Esophagus muscularis mucosa (tissue), 4 donors: ENCODE measurements at regions not wholly inside any gene's neighbourhood (a gene's known extent, or its start where the extent isn't known, plus 50 kb on each side); places are given as distances from the start of the nearest gene placed in this dataset.

Experiments
- EP300 ChIP-seq: sonication (generic); formaldehyde crosslinking; IDR thresholded peaks from one replicate; pipeline ENCODE4 v1.6.1; 2017; ENCODE audit warnings: antibody characterized with exemption
- POLR2A ChIP-seq: fragments of 450-650 bp; IDR thresholded peaks from one replicate; pipeline ENCODE4 v1.6.1; 2017; ENCODE audit warnings: antibody characterized with exemption, moderate library complexity, mild to moderate bottlenecking, low read depth
- POLR2AphosphoS5 ChIP-seq, 2 donors: sonication (generic); formaldehyde crosslinking; IDR thresholded peaks; one replicate each; pipeline ENCODE4 v1.6.1; 2017; ENCODE audit warnings: antibody characterized with exemption in 2 of 2
- TF ChIP-seq, protein P1 (sequence below), 3 experiments: fragments of 200-600 bp in 2 of 3; fragments of 450-650 bp in 1 of 3; sonication (generic) in 2 of 3; IDR thresholded peaks; one replicate each; pipeline ENCODE4 v1.5.1; 2017 to 2019; ENCODE audit warnings: antibody characterized with exemption in 3 of 3, mild to moderate bottlenecking in 2 of 3, moderate library complexity in 1 of 3

DNA sequence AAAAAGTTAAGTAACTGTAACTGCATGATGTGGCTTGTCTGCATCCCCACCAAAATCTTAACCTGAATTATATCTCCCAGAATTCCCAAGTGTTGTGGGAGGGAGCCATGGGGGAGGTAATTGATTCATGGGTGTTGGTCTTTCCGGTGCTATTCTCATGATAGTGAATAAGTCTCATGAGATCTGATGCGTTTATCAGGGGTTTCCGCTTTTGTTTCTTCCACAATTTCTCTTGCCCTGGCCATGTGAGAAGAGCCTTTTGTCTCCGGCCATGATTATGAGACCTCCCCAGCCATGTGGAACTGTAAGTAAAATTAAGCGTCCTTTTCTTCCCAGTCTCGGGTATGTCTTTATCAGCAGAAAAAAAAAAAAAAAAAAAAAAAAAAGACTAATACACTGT, 385.8 kb downstream of the SLITRK1 start:
- TF ChIP-seq, protein P1, sequence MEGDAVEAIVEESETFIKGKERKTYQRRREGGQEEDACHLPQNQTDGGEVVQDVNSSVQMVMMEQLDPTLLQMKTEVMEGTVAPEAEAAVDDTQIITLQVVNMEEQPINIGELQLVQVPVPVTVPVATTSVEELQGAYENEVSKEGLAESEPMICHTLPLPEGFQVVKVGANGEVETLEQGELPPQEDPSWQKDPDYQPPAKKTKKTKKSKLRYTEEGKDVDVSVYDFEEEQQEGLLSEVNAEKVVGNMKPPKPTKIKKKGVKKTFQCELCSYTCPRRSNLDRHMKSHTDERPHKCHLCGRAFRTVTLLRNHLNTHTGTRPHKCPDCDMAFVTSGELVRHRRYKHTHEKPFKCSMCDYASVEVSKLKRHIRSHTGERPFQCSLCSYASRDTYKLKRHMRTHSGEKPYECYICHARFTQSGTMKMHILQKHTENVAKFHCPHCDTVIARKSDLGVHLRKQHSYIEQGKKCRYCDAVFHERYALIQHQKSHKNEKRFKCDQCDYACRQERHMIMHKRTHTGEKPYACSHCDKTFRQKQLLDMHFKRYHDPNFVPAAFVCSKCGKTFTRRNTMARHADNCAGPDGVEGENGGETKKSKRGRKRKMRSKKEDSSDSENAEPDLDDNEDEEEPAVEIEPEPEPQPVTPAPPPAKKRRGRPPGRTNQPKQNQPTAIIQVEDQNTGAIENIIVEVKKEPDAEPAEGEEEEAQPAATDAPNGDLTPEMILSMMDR (IDR thresholded peaks at IDR 0.05): no peak
- no peak for TF ChIP-seq EP300
- no peak for TF ChIP-seq POLR2A
- no peak for TF ChIP-seq POLR2AphosphoS5 (IDR thresholded peaks at IDR 0.05)
